Suprapubic skin (tissue), 4 donors: ENCODE measurements at regions not wholly inside any gene's neighbourhood (a gene's known extent, or its start where the extent isn't known, plus 50 kb on each side); places are given as distances from the start of the nearest gene placed in this dataset.

Source experiments
- DNase-seq, 2 donors: peaks; one replicate each; pipeline ENCODE4 v3.0.0-alpha.2; 2019; ENCODE audit warnings: low spot score in 2 of 2
- H3K27ac ChIP-seq: fragments of 200-600 bp; sonication (generic); one replicate; pipeline ENCODE4 v1.5.1; 2019
- H3K27me3 ChIP-seq: fragments of 200-600 bp; sonication (generic); one replicate; pipeline ENCODE4 v1.5.1; 2019
- H3K36me3 ChIP-seq: fragments of 200-600 bp; sonication (generic); one replicate; pipeline ENCODE4 v1.5.1; 2019
- H3K4me1 ChIP-seq: fragments of 200-600 bp; sonication (generic); one replicate; pipeline ENCODE4 v1.5.1; 2019
- H3K4me3 ChIP-seq: fragments of 200-600 bp; sonication (generic); one replicate; pipeline ENCODE4 v1.5.1; 2019; ENCODE audit warnings: mild to moderate bottlenecking
- H3K9me3 ChIP-seq: fragments of 200-600 bp; sonication (generic); one replicate; pipeline ENCODE4 v1.5.1; 2019
- EP300 ChIP-seq: sonication (generic); formaldehyde crosslinking; IDR thresholded peaks from one replicate; pipeline ENCODE4 v1.6.1; 2017; ENCODE audit warnings: antibody characterized with exemption
- POLR2A ChIP-seq, 2 donors: fragments of 450-650 bp; IDR thresholded peaks; one replicate each; pipeline ENCODE4 v1.6.1; 2017; ENCODE audit warnings: antibody characterized with exemption in 2 of 2, mild to moderate bottlenecking in 2 of 2, moderate library complexity in 2 of 2
- POLR2AphosphoS5 ChIP-seq, 3 donors: sonication (generic); formaldehyde crosslinking; IDR thresholded peaks; one replicate each; pipeline ENCODE4 v1.6.1; 2017; ENCODE audit warnings: antibody characterized with exemption in 3 of 3
- WGBS: methylation state at CpG from one replicate; pipeline ENCODE4 v1.1.5; 2018; 5-methylcytosine and 5-hydroxymethylcytosine counted together
- TF ChIP-seq, protein P1 (sequence below), 2 donors: fragments of 200-600 bp in 1 of 2; fragments of 450-650 bp in 1 of 2; sonication (generic) in 1 of 2; IDR thresholded peaks; one replicate each; pipeline ENCODE4 v1.5.1; 2016 to 2019; ENCODE audit warnings: antibody characterized with exemption in 2 of 2, mild to moderate bottlenecking in 1 of 2, moderate library complexity in 1 of 2

DNA sequence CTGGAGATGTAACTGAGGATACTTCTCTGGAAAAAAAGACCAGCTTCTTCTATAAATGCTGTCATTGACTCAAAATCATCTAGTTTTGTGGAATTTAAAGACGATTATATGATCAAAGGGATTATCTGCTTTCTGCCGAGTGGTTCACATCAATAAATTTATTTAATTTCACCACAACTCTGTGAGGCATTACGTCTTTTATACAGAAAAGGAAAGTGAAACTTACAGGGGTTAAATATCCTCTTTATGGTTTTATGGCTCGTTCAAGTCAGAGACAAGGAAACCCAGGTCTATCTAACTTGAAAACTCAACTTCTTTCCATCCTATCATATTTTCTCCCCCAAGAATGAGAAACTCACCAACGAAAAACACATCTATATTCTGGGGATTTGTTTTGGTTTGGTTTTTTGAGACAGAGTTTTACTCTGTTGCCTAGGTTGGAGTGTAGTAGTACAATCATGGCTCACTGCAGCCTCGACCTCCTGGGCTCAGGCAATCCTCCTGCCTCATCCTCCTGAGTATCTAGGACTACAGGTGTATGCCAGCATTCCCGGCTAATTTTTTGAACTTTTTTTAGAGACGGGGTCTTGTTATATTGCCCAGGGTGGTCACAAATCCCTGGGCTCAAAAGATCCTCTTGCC lies 377.9 kb upstream of the EMCN start:
- no peak for TF ChIP-seq EP300
- TF ChIP-seq POLR2AphosphoS5 (IDR thresholded peaks at IDR 0.05): no peak
- no peak for TF ChIP-seq POLR2A (IDR thresholded peaks at IDR 0.05)
- TF ChIP-seq, protein P1, sequence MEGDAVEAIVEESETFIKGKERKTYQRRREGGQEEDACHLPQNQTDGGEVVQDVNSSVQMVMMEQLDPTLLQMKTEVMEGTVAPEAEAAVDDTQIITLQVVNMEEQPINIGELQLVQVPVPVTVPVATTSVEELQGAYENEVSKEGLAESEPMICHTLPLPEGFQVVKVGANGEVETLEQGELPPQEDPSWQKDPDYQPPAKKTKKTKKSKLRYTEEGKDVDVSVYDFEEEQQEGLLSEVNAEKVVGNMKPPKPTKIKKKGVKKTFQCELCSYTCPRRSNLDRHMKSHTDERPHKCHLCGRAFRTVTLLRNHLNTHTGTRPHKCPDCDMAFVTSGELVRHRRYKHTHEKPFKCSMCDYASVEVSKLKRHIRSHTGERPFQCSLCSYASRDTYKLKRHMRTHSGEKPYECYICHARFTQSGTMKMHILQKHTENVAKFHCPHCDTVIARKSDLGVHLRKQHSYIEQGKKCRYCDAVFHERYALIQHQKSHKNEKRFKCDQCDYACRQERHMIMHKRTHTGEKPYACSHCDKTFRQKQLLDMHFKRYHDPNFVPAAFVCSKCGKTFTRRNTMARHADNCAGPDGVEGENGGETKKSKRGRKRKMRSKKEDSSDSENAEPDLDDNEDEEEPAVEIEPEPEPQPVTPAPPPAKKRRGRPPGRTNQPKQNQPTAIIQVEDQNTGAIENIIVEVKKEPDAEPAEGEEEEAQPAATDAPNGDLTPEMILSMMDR (IDR thresholded peaks at IDR 0.05): no peak
- H3K27me3 ChIP-seq: no peaks in the 10 kb centered on the region

DNA sequence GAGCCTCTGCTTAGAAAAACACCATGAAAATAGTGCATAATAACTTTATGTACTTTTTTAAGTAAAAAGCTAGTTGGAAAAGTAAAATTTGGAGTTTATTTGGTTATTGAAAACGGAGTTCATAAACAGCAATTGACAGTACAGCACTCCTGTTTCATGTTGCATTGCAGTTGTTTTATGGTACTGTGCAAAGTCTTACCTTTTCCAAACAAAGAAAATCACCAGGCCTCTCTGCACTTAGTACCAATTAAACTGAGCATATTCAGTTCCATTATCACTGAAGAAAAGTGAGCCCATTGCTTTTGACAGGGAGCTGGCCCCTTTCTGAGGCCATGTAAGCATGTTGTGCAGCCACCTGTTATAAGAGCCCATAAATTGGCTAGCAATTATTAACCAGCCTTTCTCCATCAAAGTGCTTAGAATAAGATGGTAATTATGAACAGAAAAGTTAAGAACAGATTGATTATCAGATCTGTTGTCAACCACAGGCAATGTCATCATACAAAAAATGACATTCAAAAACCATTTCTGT lies 376.6 kb upstream of the EMCN start:
- H3K27ac ChIP-seq: no peak overlapping the region
- H3K27me3 ChIP-seq: no peaks in the 10 kb centered on the region
- 93% methylated on average over 1 of the region's 1 CpG for WGBS
- no peak for DNase-seq
- no peaks in the 10 kb centered on the region for H3K4me1 ChIP-seq
- H3K4me3 ChIP-seq: no peak overlapping the region
- H3K9me3 ChIP-seq: no peaks in the 10 kb centered on the region
- H3K36me3 ChIP-seq: no peaks in the 10 kb centered on the region
- TF ChIP-seq, protein P1 (IDR thresholded peaks at IDR 0.05): no peak
- no peak for TF ChIP-seq EP300
- TF ChIP-seq POLR2AphosphoS5 (IDR thresholded peaks at IDR 0.05): no peak
- TF ChIP-seq POLR2A (IDR thresholded peaks at IDR 0.05): no peak

More for the DNA sequence above, 377.9 kb upstream of the EMCN start:
- H3K36me3 ChIP-seq: no peaks in the 10 kb centered on the region
- no peak for DNase-seq
- no peak overlapping the region for H3K27ac ChIP-seq
- H3K9me3 ChIP-seq: no peaks in the 10 kb centered on the region
- WGBS: 50% methylated on average over 8 of the region's 8 CpGs
- H3K4me1 ChIP-seq: no peaks in the 10 kb centered on the region
- H3K4me3 ChIP-seq: peak overlapping the region; percentile 30

DNA sequence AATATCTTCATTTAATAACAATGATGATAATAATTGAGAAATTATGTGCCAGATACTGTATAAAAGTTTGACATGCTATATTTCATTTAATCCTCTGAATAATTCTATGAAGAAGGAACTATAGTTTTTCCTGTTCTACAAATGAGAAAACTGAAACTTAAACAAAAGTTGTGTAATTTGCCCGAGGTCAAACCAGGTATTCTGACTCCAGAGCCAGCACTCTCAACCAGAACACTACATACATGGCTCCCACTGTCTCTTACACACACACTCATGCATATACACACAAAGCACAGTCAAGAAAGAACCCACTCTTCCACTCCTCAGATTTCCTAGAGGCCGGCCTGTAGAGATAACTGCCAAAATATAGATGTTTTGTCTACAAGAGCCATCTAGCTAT lies 374.0 kb upstream of the EMCN start:
- H3K27ac ChIP-seq: no peak overlapping the region
- TF ChIP-seq EP300: no peak
- no peak for TF ChIP-seq POLR2A (IDR thresholded peaks at IDR 0.05)
- TF ChIP-seq, protein P1 (IDR thresholded peaks at IDR 0.05): no peak
- 90% methylated on average over 2 of the region's 2 CpGs for WGBS
- H3K9me3 ChIP-seq: no peaks in the 10 kb centered on the region
- H3K36me3 ChIP-seq: no peaks in the 10 kb centered on the region
- no peak for DNase-seq
- H3K27me3 ChIP-seq: no peaks in the 10 kb centered on the region
- H3K4me3 ChIP-seq: no peak overlapping the region
- H3K4me1 ChIP-seq: no peaks in the 10 kb centered on the region

- Histone ChIP-seq H3K36me3 (no peaks in the 10 kb centered on the region), H3K27ac (no peak overlapping the region), H3K4me3 (no peak overlapping the region), H3K4me1 (no peaks in the 10 kb centered on the region), H3K9me3 (no peaks in the 10 kb centered on the region), H3K27me3 (no peaks in the 10 kb centered on the region)
- TF ChIP-seq POLR2AphosphoS5 (IDR thresholded peaks at IDR 0.05) (no peak), POLR2A (IDR thresholded peaks at IDR 0.05) (no peak), EP300 (no peak)
- TF ChIP-seq, protein P1 (IDR thresholded peaks at IDR 0.05): no peak
- DNase-seq: no peak
Observed at GRCh38 chr4:100889898-100890297, 372.1 kb upstream of the EMCN start.

GRCh38 chr4:100889401-100889800 lies 371.6 kb upstream of the EMCN start:
- Histone ChIP-seq H3K4me3 (no peak overlapping the region), H3K27ac (no peak overlapping the region), H3K27me3 (no peaks in the 10 kb centered on the region), H3K4me1 (no peaks in the 10 kb centered on the region), H3K36me3 (no peaks in the 10 kb centered on the region), H3K9me3 (no peaks in the 10 kb centered on the region)
- no peak for DNase-seq
- TF ChIP-seq EP300 (no peak), POLR2A (IDR thresholded peaks at IDR 0.05) (no peak), POLR2AphosphoS5 (IDR thresholded peaks at IDR 0.05) (no peak)
- TF ChIP-seq, protein P1 (IDR thresholded peaks at IDR 0.05): no peak
- whole genome bisulfite sequencing: 79% methylated on average over 2 of the region's 2 CpGs
